SHP77 (cell line): ENCODE measurements at regions not wholly inside any gene's neighbourhood (a gene's known extent, or its start where the extent isn't known, plus 50 kb on each side); places are given as distances from the start of the nearest gene placed in this dataset.
"Not testable (repeated sequence)": the region's sequence is repeated elsewhere in the genome, so short reads cannot be mapped to it uniquely, and the experiment has no call there.

Source experiments
- DNase-seq, 2 experiments: peaks; one replicate each; lab custom pipeline; 2025; lab: John Stamatoyannopoulos, UW

DNA sequence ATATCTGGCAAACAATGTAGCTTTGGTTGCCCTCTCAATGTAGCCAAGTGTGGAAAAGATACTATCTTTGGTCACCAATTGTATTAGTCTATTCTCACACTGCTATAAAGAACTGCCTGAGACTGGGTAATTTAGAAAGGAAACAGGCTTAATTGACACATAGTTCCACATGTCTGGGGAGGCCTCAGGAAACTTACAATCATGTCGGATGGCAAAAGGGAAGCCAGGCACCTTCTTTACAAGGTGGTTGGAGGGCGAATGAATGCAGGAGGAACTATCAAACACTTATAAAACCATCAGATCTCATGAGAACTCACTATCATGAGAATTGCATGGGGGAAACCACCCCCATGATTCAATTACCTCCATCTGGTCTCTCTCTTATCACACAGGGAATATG is 133.1 kb upstream of the TBCA start:
- no peak for DNase-seq

DNA sequence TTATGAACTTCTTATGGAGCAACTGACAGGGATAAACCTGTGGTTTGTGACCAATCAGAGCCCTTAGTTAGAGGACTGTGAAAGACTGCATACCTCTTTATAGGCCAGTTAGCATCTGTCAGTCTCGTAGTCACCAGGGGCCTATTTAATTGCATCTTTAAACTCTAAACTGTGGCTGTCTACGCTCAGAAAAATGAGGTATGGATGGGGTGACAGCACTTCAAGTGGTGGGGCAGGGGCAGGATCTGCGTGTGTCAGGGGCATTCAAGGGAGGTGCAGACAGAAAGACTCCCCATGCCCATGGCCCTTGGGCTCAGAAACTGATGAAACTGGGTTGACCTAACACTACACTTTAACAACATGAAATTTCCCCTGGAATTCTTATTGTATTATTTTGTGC is 132.6 kb upstream of the TBCA start:
- no peak for DNase-seq

DNA sequence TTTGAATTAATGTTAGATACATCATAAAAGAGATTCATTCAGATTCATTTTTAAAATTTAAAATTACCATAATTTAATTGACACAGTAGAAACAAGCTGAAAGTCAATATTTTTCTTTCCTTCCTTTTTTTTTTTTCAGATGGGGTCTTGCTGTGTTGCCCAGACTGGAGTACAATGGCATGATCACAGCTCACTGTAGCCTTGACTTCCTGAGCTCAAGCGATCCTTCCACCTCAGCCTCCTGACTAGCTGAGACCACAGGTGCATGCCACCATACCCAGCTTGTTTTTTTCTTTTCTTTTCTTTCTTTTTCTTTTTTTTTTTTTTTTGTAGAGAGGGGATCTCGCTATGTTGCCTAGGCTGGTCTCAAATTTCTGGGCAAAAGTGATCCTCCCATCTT is 131.6 kb upstream of the TBCA start:
- no peak for DNase-seq

DNA sequence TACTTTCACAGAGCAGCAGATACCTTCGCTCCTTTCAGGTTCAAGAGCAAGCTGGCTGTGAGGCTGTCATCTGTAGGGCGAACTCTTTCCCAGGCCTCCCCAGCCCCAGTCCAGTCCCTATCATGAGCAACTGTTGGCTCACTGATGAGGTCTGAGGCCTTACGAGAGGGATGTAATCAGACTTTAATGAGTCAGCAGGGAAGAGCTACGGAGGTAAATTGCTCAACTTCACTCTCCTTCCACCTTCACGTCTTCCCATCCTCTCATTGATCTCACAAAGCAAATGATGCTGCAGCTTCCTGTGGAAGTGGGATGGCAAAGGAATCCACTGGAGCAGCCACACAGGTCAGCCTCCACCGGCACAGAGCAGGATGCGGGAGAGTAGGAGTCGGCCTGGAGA is 130.7 kb upstream of the TBCA start:
- DNase-seq = no peak

DNA sequence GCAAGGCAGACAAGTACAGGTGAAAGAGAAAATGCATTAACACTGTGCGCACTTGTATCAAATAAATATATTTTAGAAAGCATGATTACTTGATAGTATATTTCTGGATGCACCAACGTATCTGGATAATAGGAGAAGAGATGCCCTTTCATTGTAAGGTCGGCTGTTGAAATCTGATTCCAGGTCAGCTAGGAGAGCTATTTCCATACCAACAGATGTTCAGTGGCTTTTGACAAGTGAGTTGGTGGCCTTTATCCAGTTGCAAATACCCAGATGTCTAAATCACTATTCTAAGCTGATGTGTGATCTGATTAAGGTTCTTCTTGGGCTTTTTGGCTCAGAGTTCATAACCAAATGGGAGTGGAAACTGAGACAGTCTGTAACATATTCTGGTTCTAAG is 128.2 kb upstream of the TBCA start:
- DNase-seq = no peak

DNA sequence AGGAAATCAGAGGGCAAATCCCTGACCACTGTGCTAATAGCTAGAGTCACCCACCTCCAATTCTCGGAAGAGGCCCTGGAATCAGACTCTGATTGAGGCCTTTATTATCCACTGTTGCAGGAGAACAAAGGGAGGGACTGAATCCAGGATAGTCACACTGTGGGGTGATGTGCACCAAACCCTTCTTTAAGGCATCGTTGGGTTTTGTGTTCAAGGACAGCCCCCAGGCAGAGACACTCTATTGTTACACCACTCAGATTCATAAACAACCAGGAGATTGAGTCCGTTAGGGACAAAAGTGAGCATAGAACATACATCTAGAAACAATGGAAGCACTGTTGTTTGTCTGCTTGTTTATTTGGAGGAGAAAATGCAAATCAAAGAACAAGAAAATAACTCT is 124.6 kb upstream of the TBCA start:
- no peak for DNase-seq

DNA sequence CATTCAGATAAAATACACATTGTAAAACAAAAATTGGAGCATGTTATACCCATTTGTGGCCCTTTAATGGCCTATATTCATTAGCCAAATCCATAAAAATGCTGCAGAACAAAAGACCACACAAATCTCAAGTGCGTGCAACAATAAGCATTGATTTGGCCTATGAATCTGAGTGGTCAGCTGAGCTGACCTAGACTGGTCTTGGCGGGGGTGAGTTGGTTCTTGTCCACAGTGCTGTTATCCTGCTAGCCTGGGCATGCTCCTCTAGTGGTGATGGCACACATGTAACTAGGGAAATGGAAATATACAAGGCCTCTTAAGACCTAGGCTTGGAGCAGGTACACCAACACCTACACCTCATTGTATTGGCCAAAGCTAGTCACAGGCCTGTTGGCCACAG is 122.2 kb upstream of the TBCA start:
- no peak for DNase-seq

DNA sequence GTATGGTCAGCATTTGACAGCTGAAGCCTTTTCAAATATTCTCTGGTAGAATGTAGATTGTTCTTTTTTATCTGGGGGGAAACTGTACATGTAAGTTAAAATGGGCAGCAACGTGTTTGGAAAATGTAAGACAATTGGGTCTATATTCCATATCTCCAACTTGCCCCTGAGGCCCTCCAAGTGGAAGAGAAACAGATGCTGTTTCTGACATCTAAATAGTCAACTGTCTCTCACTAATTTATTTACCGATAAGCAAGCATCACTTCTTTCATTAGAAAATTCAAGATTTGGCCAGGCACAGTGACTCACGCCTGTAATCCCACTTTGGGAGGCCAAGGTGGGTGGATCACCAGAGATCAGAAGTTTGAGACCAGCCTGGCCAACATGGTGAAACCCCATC is 120.2 kb upstream of the TBCA start:
- no peak for DNase-seq

DNA sequence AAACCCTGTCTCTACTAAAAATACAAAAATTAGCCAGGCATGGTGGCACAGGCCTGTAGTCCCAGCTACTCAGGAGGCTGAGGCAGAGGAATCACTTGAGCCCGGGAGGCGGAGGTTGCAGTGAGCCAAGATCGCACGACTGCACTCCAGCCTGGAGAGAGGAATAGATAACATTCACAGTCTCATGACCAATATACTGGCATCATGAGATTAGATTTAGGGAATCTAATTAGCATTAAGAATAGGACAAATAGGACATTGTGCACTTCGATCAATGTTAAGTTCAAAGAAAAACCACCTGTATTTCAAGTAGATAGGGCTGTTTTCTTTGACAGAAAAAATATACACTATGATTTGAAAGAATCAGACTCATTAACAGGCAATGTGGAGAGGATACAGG is 118.0 kb upstream of the TBCA start:
- DNase-seq = not testable (repeated sequence)

DNA sequence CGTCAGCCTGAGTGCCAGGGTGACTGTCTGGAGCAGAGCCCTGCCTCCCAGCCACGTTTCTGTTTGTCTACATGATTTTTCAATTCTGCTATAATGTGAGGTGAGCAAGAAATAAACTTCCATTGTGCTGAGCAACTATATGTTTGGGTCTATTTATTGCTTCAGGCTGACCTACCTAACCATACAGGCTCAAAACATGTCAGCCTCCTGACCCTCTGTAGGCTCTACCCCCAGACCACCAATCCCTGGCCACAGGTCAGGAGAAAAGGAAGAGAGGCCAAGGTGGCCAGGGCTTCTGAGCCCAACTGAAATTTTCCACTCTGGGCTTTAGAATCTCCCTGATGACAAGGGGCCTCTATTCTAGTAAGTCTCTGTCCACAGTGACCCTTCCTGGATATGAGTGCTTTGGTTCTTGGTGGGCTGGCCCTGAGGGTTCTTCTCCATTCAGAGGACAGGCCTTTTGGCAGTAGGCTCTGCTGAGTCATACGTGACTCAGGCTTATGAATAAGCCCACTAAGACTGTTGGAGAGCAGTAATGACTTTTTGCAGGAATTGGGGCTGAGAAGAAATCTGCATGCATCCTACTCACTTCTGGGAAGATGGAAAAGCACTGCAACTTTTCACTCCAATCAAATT is 117.2 kb upstream of the TBCA start:
- DNase-seq = no peak

DNA sequence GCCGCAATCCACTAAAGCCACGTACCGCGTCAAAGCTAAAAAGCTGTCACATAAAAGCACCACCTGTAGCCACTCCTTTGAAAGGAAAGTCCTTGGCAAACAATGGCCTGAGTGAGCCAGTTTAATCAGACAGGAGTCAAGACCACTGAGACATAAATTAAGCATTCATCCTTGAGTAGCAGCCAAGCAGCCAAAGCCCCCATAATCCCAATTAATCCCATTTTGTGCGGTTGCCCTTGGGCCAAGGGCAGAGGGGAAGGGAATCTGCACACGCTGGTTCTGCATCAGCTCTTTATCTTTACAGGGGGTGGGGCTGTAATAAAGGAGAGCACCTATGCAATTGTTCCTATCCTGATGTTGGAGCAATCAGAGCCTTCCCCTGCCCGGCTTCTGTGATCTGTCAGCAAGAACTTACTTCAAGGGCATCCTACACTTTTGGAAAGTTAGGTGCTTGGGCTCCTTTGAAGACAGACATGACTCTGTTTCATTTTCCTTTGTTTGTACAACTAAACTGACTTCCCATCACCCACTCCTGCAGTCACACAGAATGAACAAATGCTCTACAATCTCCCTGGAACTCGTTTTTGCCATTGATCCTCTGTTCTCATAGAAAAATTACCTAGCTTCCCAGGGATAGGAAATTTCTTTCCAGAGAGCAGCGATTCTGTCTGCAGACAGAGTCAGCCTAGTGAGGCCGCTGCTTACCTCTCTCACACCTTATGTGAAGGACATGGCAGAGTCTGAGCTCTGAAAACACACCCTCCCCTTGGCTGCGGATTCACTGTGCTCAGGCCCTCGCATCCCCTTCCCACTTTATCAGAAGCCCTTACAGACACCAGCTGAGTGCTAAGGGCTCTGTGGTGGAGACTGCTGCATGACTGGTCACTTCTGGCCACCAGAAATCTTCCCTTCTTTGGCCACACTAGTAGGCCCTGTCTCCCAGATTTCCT is 116.2 kb upstream of the TBCA start:
- no peak for DNase-seq

DNA sequence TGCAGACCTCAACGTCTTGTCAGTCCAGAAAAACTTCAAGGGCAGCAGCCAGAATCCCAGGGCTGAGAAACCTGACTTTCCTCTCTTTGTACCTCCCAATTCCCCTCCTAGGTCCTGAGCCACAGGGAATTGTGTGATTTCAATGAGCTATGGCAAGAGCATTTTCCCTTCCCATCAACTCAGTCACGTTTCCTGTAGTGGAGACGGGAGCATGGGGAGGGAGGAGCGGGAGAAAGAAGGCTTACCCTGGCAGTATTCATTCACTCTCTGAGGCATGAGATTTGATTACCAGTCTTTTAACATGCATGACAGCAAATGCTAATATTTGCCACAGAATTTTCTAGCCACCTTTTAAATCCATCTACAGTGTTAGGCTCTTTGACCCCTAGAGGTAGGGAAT is 109.4 kb upstream of the TBCA start:
- DNase-seq = no peak

DNA sequence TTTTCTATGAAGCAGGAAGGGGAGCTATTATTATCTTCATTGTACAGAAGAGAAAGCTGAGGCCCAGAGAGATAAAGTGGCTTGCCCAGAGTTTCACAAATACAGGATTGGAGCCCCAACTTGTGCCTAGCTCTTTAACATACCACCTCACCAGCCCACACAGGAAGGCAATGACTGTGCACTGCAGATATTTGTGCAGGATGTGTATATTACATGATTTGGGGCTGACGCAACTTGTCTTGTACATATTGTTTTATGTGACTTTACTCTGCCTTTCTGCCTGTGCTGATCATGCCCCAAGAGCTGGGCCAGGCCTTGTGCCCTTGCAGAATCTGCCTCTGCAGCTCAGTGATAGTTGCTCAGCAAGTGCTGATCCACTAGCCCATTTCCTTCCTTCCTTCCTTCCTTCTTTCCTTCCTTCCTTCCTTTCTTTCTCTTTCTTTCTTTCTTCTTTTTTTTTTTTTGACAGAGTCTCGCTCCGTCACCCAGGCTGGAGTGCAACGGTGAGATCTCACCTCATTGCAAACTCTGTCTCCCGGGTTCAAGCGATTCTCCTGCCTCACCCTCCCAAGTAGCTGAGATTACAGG is 106.6 kb upstream of the TBCA start:
- no peak for DNase-seq

DNA sequence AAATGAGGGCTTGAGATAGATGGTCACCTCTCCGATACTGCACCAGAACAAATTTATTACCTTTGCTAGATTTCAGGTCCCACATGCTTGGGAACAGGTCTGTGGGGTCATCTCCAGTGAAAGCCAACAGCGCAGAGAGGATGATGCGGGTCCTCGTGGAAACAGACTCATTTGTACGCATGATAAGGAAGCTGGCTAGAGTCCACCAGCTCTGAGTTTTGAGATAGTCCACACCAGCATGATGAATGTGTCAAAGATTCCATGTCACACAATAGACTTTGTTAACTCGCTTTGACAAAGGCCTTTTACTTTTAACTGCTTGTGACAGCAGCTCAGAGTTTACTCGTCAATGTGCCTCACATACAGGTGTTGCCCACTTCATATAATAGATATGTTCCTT is 105.4 kb upstream of the TBCA start:
- no peak for DNase-seq

DNA sequence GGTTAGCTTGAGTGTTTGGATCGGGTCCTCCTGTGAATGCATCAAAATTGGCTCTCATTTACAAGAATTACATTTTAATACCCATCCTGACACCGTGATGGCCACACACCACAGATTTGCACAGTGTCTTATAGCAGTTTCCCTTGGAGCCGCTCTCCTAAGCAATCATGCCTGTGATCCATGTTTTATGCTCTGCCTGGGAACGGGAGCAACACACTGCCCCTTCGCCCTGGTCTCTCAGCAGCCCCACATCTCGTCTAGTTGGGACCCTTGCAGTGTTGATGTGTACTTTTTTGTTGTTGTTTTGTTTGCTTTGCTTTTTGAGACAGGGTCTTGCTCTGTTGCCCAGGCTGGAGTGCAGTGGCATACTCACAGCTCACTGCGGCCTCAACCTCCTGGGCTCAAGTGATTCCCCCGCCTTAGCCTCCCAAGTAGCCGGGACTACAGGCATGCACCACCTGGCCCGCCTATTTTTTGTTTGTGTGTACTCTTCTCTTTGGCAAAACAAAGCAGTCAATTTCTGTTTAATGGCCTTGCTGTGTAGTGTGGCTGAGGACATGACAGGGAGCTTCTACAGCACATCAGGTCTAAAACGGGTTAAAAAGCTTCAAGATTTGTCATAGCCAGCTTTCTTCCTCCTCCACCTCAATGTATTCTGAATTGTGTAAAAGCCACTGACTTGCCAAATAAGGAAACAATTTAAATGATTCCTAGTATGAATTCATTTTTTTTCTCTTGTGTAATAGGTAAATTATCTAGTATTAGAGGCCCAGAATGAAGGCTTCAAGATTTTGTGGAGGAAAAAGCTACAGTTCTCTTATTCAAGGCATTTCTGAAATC is 101.6 kb upstream of the TBCA start:
- DNase-seq = no peak

DNA sequence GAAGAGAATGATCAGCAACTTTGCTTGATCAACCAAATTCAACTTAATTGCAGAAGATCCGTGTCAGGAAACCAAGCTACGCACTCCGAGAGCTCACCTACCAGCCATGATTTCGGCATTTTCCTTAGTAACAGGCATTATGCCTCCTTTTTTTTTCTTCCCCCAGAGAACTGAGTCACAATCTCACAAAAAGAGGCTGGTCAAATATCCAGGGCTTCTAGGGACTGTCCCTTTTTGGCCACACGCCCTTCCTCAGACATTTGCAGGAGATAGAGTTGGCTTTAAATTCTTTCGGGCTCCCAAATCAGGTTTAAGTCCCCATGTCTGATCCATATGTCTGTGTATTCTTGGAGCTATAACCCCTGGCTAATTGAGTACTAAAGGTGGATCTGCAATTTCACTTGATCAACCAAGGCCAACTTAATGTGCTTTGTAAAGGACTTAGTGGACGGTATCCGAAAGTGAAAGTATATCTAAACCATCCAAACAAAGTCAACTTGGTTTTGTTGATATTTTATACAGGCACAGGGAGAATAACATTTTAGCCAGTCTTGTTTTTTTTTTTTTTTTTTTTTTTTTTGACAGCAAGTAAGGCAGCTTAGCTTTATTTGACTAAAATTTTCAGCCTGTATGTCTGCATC is 100.8 kb upstream of the TBCA start:
- DNase-seq = no peak

DNA sequence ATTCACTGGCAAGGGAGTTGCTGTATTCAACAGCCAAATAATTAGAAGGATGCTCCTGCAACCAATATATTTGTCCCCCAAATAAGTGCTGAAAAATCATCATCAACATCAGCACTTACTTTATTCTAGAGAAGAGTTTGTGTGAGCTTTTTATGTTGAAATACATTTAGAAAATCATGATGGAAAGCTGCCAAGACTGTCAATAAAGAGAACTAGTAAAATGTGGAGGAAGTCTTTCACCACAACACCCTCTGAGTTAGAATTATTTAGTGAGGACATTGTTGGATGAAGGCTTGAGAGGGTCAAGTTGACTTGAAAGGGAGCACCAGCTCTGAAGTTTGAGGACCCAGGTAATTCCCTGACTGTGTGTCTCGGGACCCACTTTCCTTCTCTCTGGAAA is 100.2 kb upstream of the TBCA start:
- no peak for DNase-seq

DNA sequence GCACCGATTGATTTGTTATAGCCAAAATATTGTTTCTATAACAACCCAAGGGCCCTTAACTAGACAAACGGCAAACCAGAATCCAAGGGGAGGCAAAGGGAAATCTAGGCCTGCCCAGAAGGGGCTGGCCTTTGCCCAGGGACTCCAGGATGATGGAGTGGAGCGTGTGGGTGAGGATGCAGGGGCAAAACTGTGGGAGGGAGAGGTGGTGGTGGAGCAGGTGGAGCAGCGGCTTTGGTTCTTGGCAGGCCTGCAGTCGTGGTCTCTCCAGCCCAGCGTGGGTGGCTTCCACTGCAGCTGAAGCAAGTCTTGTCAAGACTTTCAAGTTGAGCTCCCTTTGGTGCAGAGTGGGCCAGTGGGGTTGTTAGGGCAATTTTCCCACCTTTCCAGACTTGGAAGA is 98.6 kb upstream of the TBCA start:
- DNase-seq = no peak

DNA sequence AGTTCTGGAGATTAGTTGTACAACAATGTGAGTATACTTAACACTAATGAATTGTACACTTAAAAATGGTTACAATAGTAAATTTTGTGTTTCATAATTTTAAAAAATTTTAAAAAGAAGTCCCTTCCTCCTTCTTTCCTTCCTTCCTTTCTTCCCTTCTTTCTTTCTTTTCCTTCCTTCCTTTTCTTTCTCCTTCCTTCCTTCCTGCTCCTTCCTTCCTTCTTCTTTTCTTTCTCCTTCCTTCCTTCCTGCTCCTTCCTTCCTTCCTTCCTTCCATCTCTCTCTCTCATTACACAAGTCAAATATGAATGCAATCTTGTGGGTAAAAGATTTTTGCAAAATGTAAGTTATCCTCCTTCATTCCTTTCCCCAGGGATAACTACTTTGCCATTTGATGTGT is 97.1 kb upstream of the TBCA start:
- no peak for DNase-seq

DNA sequence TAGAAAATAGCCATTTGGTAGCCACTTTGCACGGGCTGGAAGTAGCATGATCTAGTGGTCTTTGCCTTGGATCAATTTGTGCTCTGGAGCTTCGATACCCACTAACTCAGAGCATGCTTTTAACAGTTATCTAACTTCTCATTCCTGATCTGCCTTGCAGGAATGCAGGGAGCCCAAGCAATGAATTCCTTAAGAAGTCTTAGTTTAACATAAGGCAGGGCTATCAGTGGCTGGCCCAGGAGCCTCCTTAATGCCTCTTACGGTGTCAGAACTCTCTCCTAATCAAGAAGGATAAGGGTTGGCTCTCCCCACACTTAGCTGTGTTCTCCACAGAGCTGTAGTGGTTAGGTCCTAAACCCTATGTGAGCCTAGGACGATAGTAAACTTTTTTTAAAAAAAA is 95.8 kb upstream of the TBCA start:
- DNase-seq = no peak

DNA sequence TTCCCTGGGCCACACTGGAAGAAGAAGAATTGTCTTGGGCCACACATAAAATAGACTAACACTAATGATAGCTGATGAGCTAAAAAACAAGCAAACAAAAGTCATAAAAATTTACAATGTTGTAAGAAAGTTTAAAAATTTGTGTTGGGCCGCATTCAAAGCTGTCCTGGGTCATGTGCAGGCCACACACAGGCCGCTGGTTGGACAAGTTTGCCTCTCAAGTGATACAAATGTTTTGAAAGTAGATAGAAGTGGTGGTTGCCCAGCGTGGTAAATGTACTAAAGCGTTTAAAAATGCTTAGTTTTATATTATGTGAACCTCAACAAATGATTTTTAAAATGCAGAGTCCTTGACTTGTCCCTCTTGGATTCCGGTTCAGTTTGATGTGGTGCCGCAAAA is 94.9 kb upstream of the TBCA start:
- no peak for DNase-seq
